Keratinocyte (primary cell): ENCODE measurements at regions not wholly inside any gene's neighbourhood (a gene's known extent, or its start where the extent isn't known, plus 50 kb on each side); places are given as distances from the start of the nearest gene placed in this dataset.

ENCODE experiments used
- EZH2 ChIP-seq: IDR thresholded peaks from one replicate; pipeline ENCODE4 v1.6.1; 2012; ENCODE audit warnings: inconsistent platforms, mild to moderate bottlenecking, low read length, moderate library complexity
- TF ChIP-seq, protein P1 (sequence below), 3 experiments: IDR thresholded peaks in 1 of 3; conservative IDR thresholded peaks in 1 of 3; optimal IDR thresholded peaks in 1 of 3; 2 replicates in 2 of 3; 3 replicates in 1 of 3; pipeline versions ENCODE3 to v1.5.1; 2011; ENCODE audit warnings: low read length in 3 of 3, mild to moderate bottlenecking in 3 of 3, moderate library complexity in 2 of 3, control low read depth in 1 of 3, inconsistent platforms in 1 of 3; ENCODE audit not compliant: insufficient read depth in 2 of 3; ENCODE audit errors: extremely low read depth in 1 of 3

DNA sequence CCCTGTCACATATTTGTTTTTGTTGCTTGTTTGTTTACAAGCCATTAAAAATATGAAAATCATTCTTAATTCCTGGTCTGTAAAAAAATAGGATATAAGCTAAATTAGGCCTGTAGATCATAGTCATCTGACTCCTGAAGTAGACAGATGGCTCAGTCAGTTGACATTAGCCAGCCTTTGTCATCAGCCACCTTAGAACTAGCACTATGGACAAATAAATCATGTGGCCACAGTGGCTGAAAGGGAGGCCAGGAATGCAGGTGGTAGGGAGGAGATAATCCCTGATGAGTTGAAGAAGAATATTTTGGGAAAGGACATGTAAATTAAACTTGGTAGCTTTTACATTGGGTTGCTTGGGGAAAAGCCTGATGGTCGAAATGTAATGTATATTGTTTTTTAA, 1544.9 kb downstream of the SI start:
- TF ChIP-seq, protein P1, sequence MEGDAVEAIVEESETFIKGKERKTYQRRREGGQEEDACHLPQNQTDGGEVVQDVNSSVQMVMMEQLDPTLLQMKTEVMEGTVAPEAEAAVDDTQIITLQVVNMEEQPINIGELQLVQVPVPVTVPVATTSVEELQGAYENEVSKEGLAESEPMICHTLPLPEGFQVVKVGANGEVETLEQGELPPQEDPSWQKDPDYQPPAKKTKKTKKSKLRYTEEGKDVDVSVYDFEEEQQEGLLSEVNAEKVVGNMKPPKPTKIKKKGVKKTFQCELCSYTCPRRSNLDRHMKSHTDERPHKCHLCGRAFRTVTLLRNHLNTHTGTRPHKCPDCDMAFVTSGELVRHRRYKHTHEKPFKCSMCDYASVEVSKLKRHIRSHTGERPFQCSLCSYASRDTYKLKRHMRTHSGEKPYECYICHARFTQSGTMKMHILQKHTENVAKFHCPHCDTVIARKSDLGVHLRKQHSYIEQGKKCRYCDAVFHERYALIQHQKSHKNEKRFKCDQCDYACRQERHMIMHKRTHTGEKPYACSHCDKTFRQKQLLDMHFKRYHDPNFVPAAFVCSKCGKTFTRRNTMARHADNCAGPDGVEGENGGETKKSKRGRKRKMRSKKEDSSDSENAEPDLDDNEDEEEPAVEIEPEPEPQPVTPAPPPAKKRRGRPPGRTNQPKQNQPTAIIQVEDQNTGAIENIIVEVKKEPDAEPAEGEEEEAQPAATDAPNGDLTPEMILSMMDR (optimal IDR thresholded peaks at IDR 0.05 in 1 of 3, IDR thresholded peaks at IDR 0.05 in 1 of 3, conservative IDR thresholded peaks at IDR 0.05 in 1 of 3; ENCODE audit: extremely low read depth in 1 of 3, insufficient read depth in 2 of 3, low read length in 3 of 3): no peak
- TF ChIP-seq EZH2: no peak
